ENCODE measurements at regions not wholly inside any gene's neighbourhood (a gene's known extent, or its start where the extent isn't known, plus 50 kb on each side); places are given as distances from the start of the nearest gene placed in this dataset.

- TF ChIP-seq CTCF (IDR thresholded peaks at IDR 0.05; ENCODE audit: insufficient read depth, low read depth, low read length) = no peak
Measured at GRCh38 chr2:4695281-4695861, 992.0 kb downstream of the DCDC2C start.

GRCh38 chr2:4715065-4715464, 977.1 kb upstream of the SOX11 start:
- H3K27me3 ChIP-seq (ENCODE audit: control insufficient read depth, insufficient read depth, low read length) = no peaks in the 10 kb centered on the region
- no peak for TF ChIP-seq CTCF (IDR thresholded peaks at IDR 0.05; ENCODE audit: insufficient read depth, low read depth, low read length)
- no peaks in the 10 kb centered on the region for H3K36me3 ChIP-seq (ENCODE audit: control insufficient read depth, insufficient read depth, low read length)
- no peak for DNase-seq (ENCODE audit: low read depth)
- no peak overlapping the region for H3K4me3 ChIP-seq (ENCODE audit: low read depth, low read length)
- CTCF ChIA-PET = no interaction called here
- POLR2A ChIA-PET = no interaction called here

More at GRCh38 chr2:4695281-4695861, 992.0 kb downstream of the DCDC2C start:
- no peak for DNase-seq (ENCODE audit: low read depth)
- Histone ChIP-seq H3K4me3 (ENCODE audit: low read depth, low read length) (no peak overlapping the region), H3K27me3 (ENCODE audit: control insufficient read depth, insufficient read depth, low read length) (no peaks in the 10 kb centered on the region), H3K36me3 (ENCODE audit: control insufficient read depth, insufficient read depth, low read length) (no peaks in the 10 kb centered on the region)
- ChIA-PET POLR2A (no interaction called here), CTCF (no interaction called here)

DNA sequence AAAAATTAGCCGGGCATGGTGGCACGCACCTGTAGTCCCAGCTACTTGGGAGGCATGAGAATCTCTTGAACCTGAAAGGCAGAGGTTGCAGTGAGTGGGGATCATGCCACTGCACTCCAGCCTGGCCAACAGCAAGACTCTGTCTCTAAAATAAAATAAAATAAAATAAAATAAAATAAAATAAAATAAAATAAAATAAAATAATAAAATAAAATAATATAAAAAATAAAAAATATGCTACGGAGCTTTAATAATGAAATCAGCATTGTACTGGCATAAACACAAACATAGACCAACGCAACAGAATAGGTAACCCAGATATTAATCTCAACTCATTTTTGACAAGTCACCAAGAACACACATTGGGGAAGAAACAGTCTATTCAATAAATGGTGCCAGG, 973.4 kb upstream of the SOX11 start:
- Histone ChIP-seq H3K27me3 (ENCODE audit: control insufficient read depth, insufficient read depth, low read length) (no peaks in the 10 kb centered on the region), H3K36me3 (ENCODE audit: control insufficient read depth, insufficient read depth, low read length) (no peaks in the 10 kb centered on the region), H3K4me3 (ENCODE audit: low read depth, low read length) (no peak overlapping the region)
- no peak for TF ChIP-seq CTCF (IDR thresholded peaks at IDR 0.05; ENCODE audit: insufficient read depth, low read depth, low read length)
- no peak for DNase-seq (ENCODE audit: low read depth)
- ChIA-PET POLR2A (no interaction called here), CTCF (no interaction called here)

DNA sequence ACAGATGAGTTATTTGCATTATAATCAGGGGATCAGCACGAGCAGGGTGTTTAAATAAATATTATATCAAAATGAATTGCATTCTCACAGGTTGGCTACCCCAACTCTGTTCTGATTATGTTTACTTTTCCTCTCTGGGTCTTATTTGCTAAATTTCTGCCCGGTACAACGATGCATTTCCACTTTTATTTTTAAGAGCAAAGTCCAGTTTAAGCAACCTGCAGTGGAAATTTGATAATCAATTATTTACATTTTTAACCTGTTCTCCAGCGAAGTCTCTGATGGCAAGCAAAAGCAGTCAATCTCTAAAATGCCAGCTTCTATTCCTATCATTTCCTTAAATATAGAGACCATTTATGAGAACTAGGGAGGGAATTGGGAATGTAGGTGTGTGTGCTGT, 966.6 kb upstream of the SOX11 start:
- H3K36me3 ChIP-seq (ENCODE audit: control insufficient read depth, insufficient read depth, low read length) = no peaks in the 10 kb centered on the region
- ChIA-PET POLR2A (no interaction called here), CTCF (no interaction called here)
- TF ChIP-seq CTCF (IDR thresholded peaks at IDR 0.05; ENCODE audit: insufficient read depth, low read depth, low read length) = no peak
- no peaks in the 10 kb centered on the region for H3K27me3 ChIP-seq (ENCODE audit: control insufficient read depth, insufficient read depth, low read length)
- no peak for DNase-seq (ENCODE audit: low read depth)
- H3K4me3 ChIP-seq (ENCODE audit: low read depth, low read length) = no peak overlapping the region

DNA sequence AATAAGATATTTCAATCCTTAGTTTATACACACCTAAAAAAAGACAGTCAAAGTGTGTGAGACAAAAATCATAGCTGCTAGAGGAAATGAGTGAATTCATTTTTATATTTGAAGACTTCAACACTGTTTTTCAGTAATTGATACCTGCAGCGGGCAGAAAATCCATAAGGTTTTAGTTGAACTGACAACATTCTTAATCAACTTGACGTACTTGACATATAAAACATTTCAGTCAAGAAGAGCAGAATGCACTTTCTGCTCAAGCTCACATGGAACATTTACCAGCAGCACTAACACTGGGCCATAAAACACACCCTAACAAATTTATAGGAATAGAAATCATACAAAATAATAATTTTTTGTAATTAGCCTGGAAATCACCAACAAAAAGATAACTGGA, 959.6 kb upstream of the SOX11 start:
- ChIA-PET CTCF (no interaction called here), POLR2A (no interaction called here)
- no peak overlapping the region for H3K4me3 ChIP-seq (ENCODE audit: low read depth, low read length)
- DNase-seq (ENCODE audit: low read depth) = no peak
- H3K27me3 ChIP-seq (ENCODE audit: control insufficient read depth, insufficient read depth, low read length) = no peaks in the 10 kb centered on the region
- no peak for TF ChIP-seq CTCF (IDR thresholded peaks at IDR 0.05; ENCODE audit: insufficient read depth, low read depth, low read length)
- no peaks in the 10 kb centered on the region for H3K36me3 ChIP-seq (ENCODE audit: control insufficient read depth, insufficient read depth, low read length)

Data from BJ (cell line).